ENCODE measurements at regions not wholly inside any gene's neighbourhood (a gene's known extent, or its start where the extent isn't known, plus 50 kb on each side); places are given as distances from the start of the nearest gene placed in this dataset.

DNA sequence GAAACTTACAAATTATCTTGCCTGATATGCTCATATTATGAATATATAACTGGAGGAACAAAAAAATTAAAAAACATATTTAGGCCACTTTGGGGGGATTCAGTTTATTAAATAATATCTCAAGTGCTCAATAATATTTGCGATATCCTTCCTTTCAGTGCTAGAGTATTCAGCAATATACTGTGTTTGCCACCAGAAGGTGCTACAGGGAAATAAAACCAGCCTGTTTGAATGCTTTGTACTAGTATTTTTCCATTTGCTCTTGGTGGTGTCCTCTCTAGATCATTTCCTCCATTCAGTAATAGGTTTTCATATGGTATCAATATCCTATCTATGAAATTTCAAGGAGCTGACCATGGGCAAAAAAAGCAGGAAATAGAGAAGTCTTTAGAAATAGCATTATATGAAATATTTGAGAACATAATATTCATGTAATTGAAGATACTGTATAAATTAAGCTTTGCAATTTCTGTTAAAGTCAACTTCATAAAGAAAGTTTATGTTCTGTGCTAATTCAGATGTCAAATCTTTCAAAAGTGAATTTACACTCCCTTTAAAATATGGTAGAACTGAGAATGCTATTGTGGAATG lies 106.2 kb upstream of the NAV3 start:
- intact Hi-C loops (cut with DNase I): loop anchor here (2.0 to 5.0 kb wide), 2 partner anchors 200 to 203 kb away; no protein-coding TSS in a partner anchor
- H3K4me1 ChIP-seq (replicated peaks in 1 of 2): no peaks in the 10 kb centered on the region
- no peaks in the 10 kb centered on the region for H3K27me3 ChIP-seq
- peak in 5 of 7 donors; percentile 11 to 32 (median 23) for DNase-seq
- H3K4me3 ChIP-seq: no peak overlapping the region
- no peak overlapping the region for H3K27ac ChIP-seq
- no peaks in the 10 kb centered on the region for H3K36me3 ChIP-seq (replicated peaks in 1 of 2)
- TF ChIP-seq POLR2A (IDR thresholded peaks at IDR 0.05): no peak
- TF ChIP-seq, protein P1, sequence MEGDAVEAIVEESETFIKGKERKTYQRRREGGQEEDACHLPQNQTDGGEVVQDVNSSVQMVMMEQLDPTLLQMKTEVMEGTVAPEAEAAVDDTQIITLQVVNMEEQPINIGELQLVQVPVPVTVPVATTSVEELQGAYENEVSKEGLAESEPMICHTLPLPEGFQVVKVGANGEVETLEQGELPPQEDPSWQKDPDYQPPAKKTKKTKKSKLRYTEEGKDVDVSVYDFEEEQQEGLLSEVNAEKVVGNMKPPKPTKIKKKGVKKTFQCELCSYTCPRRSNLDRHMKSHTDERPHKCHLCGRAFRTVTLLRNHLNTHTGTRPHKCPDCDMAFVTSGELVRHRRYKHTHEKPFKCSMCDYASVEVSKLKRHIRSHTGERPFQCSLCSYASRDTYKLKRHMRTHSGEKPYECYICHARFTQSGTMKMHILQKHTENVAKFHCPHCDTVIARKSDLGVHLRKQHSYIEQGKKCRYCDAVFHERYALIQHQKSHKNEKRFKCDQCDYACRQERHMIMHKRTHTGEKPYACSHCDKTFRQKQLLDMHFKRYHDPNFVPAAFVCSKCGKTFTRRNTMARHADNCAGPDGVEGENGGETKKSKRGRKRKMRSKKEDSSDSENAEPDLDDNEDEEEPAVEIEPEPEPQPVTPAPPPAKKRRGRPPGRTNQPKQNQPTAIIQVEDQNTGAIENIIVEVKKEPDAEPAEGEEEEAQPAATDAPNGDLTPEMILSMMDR (IDR thresholded peaks at IDR 0.05): peak; percentile 56 to 95 (median 88)
- WGBS, 4 donors: 31 to 44% (median 34%) methylated on average over 1 of the region's 1 CpG
- no peaks in the 10 kb centered on the region for H3K9me3 ChIP-seq (replicated peaks in 1 of 3)

DNA sequence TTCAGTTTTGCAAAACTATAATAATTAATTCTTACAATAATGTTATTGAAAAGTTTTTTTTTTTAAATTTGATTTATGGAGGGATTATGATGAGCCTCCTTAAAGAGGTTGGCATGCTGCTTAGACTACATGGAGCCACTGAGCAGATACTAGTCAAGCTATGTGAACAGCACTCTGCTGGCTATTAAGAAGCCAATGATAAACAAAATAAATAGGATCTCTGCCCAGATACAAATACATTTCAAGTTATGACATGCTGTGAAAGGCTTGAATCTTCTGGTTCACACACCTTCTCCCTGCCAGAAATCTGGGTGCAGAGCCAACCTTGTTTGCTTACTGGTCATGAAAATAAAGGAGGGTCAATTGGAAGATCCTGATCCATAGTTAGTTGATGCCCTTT lies 107.4 kb upstream of the NAV3 start:
- Histone ChIP-seq H3K27ac (no peak overlapping the region), H3K36me3 (replicated peaks in 1 of 2) (no peaks in the 10 kb centered on the region), H3K27me3 (no peaks in the 10 kb centered on the region), H3K4me3 (no peak overlapping the region), H3K4me1 (replicated peaks in 1 of 2) (no peaks in the 10 kb centered on the region), H3K9me3 (replicated peaks in 1 of 3) (no peaks in the 10 kb centered on the region)
- TF ChIP-seq POLR2A (IDR thresholded peaks at IDR 0.05): no peak
- TF ChIP-seq, protein P1 (IDR thresholded peaks at IDR 0.05): no peak
- no peak for DNase-seq
- intact Hi-C loops (cut with DNase I): loop anchor here in 1 of 2 donors (5.0 kb wide), 1 partner anchor 204 kb away; no protein-coding TSS in a partner anchor

DNA sequence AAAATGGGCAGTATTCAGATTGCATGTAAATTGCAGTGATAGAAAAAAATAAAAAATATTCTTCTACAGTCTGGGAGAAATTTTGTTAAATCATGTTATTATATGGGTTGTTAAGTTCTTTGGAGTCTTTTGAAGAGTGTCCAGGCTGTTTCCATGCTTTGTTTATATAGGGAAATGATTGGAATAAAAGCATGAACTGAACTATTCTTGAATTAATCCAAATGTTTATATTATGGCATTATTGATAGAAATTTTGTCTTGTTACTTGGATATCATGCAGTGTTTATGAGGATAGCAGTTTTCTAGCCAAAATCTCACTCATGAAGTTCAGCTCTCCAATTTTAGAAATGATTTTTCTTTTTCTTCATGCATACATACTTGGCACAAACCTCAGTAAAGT lies 108.2 kb upstream of the NAV3 start:
- no peaks in the 10 kb centered on the region for H3K4me1 ChIP-seq (replicated peaks in 1 of 2)
- no peaks in the 10 kb centered on the region for H3K27me3 ChIP-seq
- H3K4me3 ChIP-seq: no peak overlapping the region
- intact Hi-C loops (cut with DNase I): loop anchor here in 1 of 2 donors (5.0 kb wide), 1 partner anchor 205 kb away; no protein-coding TSS in a partner anchor
- no peak for TF ChIP-seq POLR2A (IDR thresholded peaks at IDR 0.05)
- TF ChIP-seq, protein P1 (IDR thresholded peaks at IDR 0.05): no peak
- H3K27ac ChIP-seq: no peak overlapping the region
- no peaks in the 10 kb centered on the region for H3K9me3 ChIP-seq (replicated peaks in 1 of 3)
- no peak for DNase-seq
- no peaks in the 10 kb centered on the region for H3K36me3 ChIP-seq (replicated peaks in 1 of 2)

DNA sequence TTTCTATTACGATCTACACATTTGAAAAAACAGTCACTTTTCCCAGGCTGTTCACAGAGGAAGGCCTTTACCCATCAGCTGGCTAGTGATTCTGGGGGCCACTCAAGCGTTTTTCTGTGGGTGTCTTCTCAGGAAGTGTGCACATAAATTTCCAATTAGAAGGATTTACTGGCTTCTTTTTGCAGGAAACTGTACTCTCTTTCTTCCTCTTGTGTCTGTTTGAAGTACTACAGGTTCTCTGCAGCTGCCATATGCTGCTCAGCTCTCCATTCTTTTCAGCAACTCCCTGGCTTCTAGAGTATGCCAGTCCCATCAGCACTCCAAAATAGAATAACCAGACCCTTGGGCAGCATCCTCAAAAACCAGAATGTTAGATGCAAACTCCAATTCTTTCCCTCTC lies 110.4 kb upstream of the NAV3 start:
- Histone ChIP-seq H3K4me3 (no peak overlapping the region), H3K4me1 (replicated peaks in 1 of 2) (no peaks in the 10 kb centered on the region), H3K27me3 (no peaks in the 10 kb centered on the region), H3K27ac (no peak overlapping the region), H3K9me3 (replicated peaks in 1 of 3) (no peaks in the 10 kb centered on the region), H3K36me3 (replicated peaks in 1 of 2) (no peaks in the 10 kb centered on the region)
- WGBS, 4 donors: 51 to 63% (median 55%) methylated on average over 2 of the region's 2 CpGs
- intact Hi-C loops (cut with DNase I): loop anchor here in 1 of 2 donors (5.0 kb wide), 1 partner anchor 207 kb away; no protein-coding TSS in a partner anchor
- TF ChIP-seq POLR2A (IDR thresholded peaks at IDR 0.05): no peak
- TF ChIP-seq, protein P1 (IDR thresholded peaks at IDR 0.05): no peak
- no peak for DNase-seq

Data from adrenal gland (tissue), 9 donors.